SIG-M5 (cell line): ENCODE measurements at regions not wholly inside any gene's neighbourhood (a gene's known extent, or its start where the extent isn't known, plus 50 kb on each side); places are given as distances from the start of the nearest gene placed in this dataset.

Experiments
- DNase-seq: peaks from one replicate; lab custom pipeline; 2025; lab: John Stamatoyannopoulos, UW

- no peak for DNase-seq
Observed at GRCh38 chr17:77444984-77445759, 304.4 kb downstream of the SEC14L1 start.

- no peak for DNase-seq
Observed at GRCh38 chr17:77445760-77446532, 305.2 kb downstream of the SEC14L1 start.

GRCh38 chr17:77446940-77447634, 306.3 kb downstream of the SEC14L1 start:
- no peak for DNase-seq

- DNase-seq, result no peak
Observed at GRCh38 chr17:77449373-77449907, 308.7 kb downstream of the SEC14L1 start.

- DNase-seq, result no peak
Observed at GRCh38 chr17:77449908-77450741, 309.4 kb downstream of the SEC14L1 start.

GRCh38 chr17:77450742-77451244, 310.0 kb downstream of the SEC14L1 start:
- no peak for DNase-seq

GRCh38 chr17:77451245-77451893, 310.6 kb downstream of the SEC14L1 start:
- no peak for DNase-seq

- DNase-seq, result no peak
Observed at GRCh38 chr17:77451894-77452852, 311.4 kb downstream of the SEC14L1 start.

- no peak for DNase-seq
Observed at GRCh38 chr17:77453613-77454241, 313.0 kb downstream of the SEC14L1 start.

GRCh38 chr17:77454242-77455095, 313.7 kb downstream of the SEC14L1 start:
- no peak for DNase-seq

GRCh38 chr17:77455111-77455890, 314.5 kb downstream of the SEC14L1 start:
- DNase-seq, result no peak

- no peak for DNase-seq
Observed at GRCh38 chr17:77455891-77456260, 315.1 kb downstream of the SEC14L1 start.

GRCh38 chr17:77456271-77456950, 315.6 kb downstream of the SEC14L1 start:
- DNase-seq, result no peak

GRCh38 chr17:77456951-77457548, 316.3 kb downstream of the SEC14L1 start:
- no peak for DNase-seq

GRCh38 chr17:77457572-77458201, 316.9 kb downstream of the SEC14L1 start:
- DNase-seq, result no peak
